ENCODE measurements at regions not wholly inside any gene's neighbourhood (a gene's known extent, or its start where the extent isn't known, plus 50 kb on each side); places are given as distances from the start of the nearest gene placed in this dataset.

GRCh38 chr6:23367311-23367710 lies 758.7 kb upstream of the NRSN1 start:
- TF ChIP-seq POLR2AphosphoS5 (IDR thresholded peaks at IDR 0.05) = no peak
- no peak for TF ChIP-seq POLR2A (IDR thresholded peaks at IDR 0.05; ENCODE audit: low read depth)
- TF ChIP-seq EP300 (IDR thresholded peaks at IDR 0.05) = no peak
- no peak for TF ChIP-seq CTCF (IDR thresholded peaks at IDR 0.05)

Measured in esophagus muscularis mucosa (tissue), 4 donors.